B cell (primary cell): ENCODE measurements at regions not wholly inside any gene's neighbourhood (a gene's known extent, or its start where the extent isn't known, plus 50 kb on each side); places are given as distances from the start of the nearest gene placed in this dataset.

Experiments
- ATAC-seq: fragments of 200-7000 bp; cut with Tn5 transposase; one replicate; pipeline ENCODE4 v1.10.0; 2021; ENCODE audit warnings: low read depth, mild to moderate bottlenecking, moderate number of reproducible peaks, moderate library complexity
- CTCF ChIA-PET: fragments of 350-600 bp; sonication (Branson Sonifier 250); formaldehyde crosslinking; loops from one replicate; lab custom pipeline; 2021; ENCODE audit warnings: antibody characterized with exemption, inconsistent platforms; lab: Charles Lee
- POLR2A ChIA-PET: fragments of 350-600 bp; sonication (Branson Sonifier 250); formaldehyde crosslinking; loops from one replicate; lab custom pipeline; 2021; ENCODE audit warnings: antibody characterized with exemption; lab: Charles Lee
- DNase-seq: peaks from one replicate; pipeline ENCODE4 v3.0.0; 2013
- H2AFZ ChIP-seq: 2 replicates; pipeline ENCODE4 v1.6.1; 2012; ENCODE audit warnings: mild to moderate bottlenecking, low read depth, low read length; ENCODE audit not compliant: insufficient read depth, poor library complexity, severe bottlenecking
- H3K27ac ChIP-seq, 2 donors: 1 replicate in 1 of 2; 2 replicates in 1 of 2; pipeline ENCODE4 v1.5.1; 2012 to 2013; ENCODE audit warnings: low read length in 2 of 2, mild to moderate bottlenecking in 2 of 2, moderate library complexity in 1 of 2
- H3K27me3 ChIP-seq, 4 experiments: fragments of 200-600 bp in 1 of 4; sonication (generic) in 1 of 4; replicated peaks in 1 of 4; 1 replicate in 2 of 4; 2 replicates in 2 of 4; pipeline versions ENCODE4 v1.6.1 to v1.7.0; 2013 to 2016; ENCODE audit warnings: low read length in 3 of 4, mild to moderate bottlenecking in 2 of 4, mixed read lengths in 1 of 4, moderate library complexity in 1 of 4; ENCODE audit not compliant: insufficient read depth in 4 of 4, control insufficient read depth in 3 of 4; ENCODE audit errors: control extremely low read depth in 1 of 4
- H3K36me3 ChIP-seq, 2 experiments: replicated peaks in 1 of 2; 1 replicate in 1 of 2; 2 replicates in 1 of 2; pipeline versions ENCODE4 v1.6.1 to v1.7.1; 2013; ENCODE audit warnings: low read length in 1 of 2; ENCODE audit not compliant: insufficient read depth in 2 of 2, control insufficient read depth in 1 of 2; ENCODE audit errors: control extremely low read depth in 1 of 2, extremely low read depth in 1 of 2
- H3K4me1 ChIP-seq, 2 donors: fragments of 200-600 bp in 1 of 2; sonication (generic) in 1 of 2; 1 replicate in 1 of 2; 2 replicates in 1 of 2; pipeline versions ENCODE4 v1.5.1 to v1.6.1; 2013 to 2017; ENCODE audit warnings: low read length in 2 of 2; ENCODE audit not compliant: control insufficient read depth in 2 of 2, insufficient read depth in 2 of 2
- H3K4me2 ChIP-seq: replicated peaks from 2 replicates; pipeline ENCODE3; 2012; ENCODE audit warnings: mild to moderate bottlenecking, low read depth, low read length; ENCODE audit not compliant: poor library complexity, severe bottlenecking
- H3K4me3 ChIP-seq, 5 experiments: fragments of 200-600 bp in 1 of 5; sonication (generic) in 1 of 5; 1 replicate in 3 of 5; 2 replicates in 2 of 5; pipeline versions ENCODE4 v1.5.1 to v1.7.0; 2011 to 2016; ENCODE audit warnings: low read length in 4 of 5, mild to moderate bottlenecking in 4 of 5, low read depth in 2 of 5, control low read depth in 1 of 5, moderate library complexity in 1 of 5; ENCODE audit not compliant: insufficient read depth in 1 of 5; ENCODE audit errors: control extremely low read depth in 1 of 5, extremely low read depth in 1 of 5
- H3K79me2 ChIP-seq: fragments of 200-600 bp; sonication (generic); one replicate; pipeline ENCODE4 v1.6.0; 2016; ENCODE audit warnings: low read length; ENCODE audit not compliant: control insufficient read depth, insufficient read depth
- H3K9ac ChIP-seq: fragments of 200-600 bp; sonication (generic); 2 replicates; pipeline ENCODE4 v1.6.1; 2017; ENCODE audit warnings: mild to moderate bottlenecking, low read length, moderate library complexity
- H3K9me3 ChIP-seq, 3 donors: one replicate each; pipeline versions ENCODE4 v1.6.1 to v1.7.1; 2013; ENCODE audit warnings: low read length in 2 of 3; ENCODE audit not compliant: control insufficient read depth in 2 of 3, insufficient read depth in 1 of 3; ENCODE audit errors: control extremely low read depth in 1 of 3
- H4K20me1 ChIP-seq: 2 replicates; pipeline ENCODE4 v1.6.0; 2012; ENCODE audit warnings: mild to moderate bottlenecking, low read length; ENCODE audit not compliant: insufficient read depth, control insufficient read depth, poor library complexity, severe bottlenecking
- H3K27ac Mint-ChIP-seq: one replicate; pipeline ENCODE4 v1.8.0; 2021; ENCODE audit warnings: mixed read lengths
- H3K27me3 Mint-ChIP-seq: one replicate; pipeline ENCODE4 v1.8.0; 2021; ENCODE audit warnings: mixed read lengths
- H3K4me1 Mint-ChIP-seq: one replicate; pipeline ENCODE4 v1.8.0; 2021; ENCODE audit warnings: mixed read lengths
- H3K4me3 Mint-ChIP-seq: one replicate; pipeline ENCODE4 v1.8.0; 2021; ENCODE audit warnings: mixed read lengths
- H3K9me3 Mint-ChIP-seq: one replicate; pipeline ENCODE4 v1.8.0; 2022; ENCODE audit warnings: mixed read lengths; ENCODE audit not compliant: insufficient read depth
- CTCF ChIP-seq: fragments of 200-600 bp; IDR thresholded peaks from one replicate; pipeline ENCODE4 v1.8.0; 2022; ENCODE audit warnings: antibody characterized with exemption, mild to moderate bottlenecking
- EZH2 ChIP-seq: IDR thresholded peaks from 2 replicates; pipeline ENCODE4 v1.6.1; 2012; ENCODE audit warnings: borderline replicate concordance, low read depth, mild to moderate bottlenecking, moderate library complexity, low read length; ENCODE audit not compliant: insufficient read depth, poor library complexity, severe bottlenecking
- WGBS: methylation state at CpG from one replicate; pipeline ENCODE4 v1.1.5; 2013; ENCODE audit warnings: missing lambda C conversion rate; ENCODE audit not compliant: insufficient coverage; 5-methylcytosine and 5-hydroxymethylcytosine counted together
- intact Hi-C: fragments of 100-400 bp; cut with micrococcal nuclease; formaldehyde crosslinking; loops from one replicate; pipeline ENCODE4 v1.10.0; 2022

- Histone ChIP-seq H3K9ac (no peak overlapping the region), H3K27me3 (no peaks in the 10 kb centered on the region), H3K79me2 (no peaks in the 10 kb centered on the region), H3K4me1 (no peaks in the 10 kb centered on the region), H3K36me3 (no peaks in the 10 kb centered on the region), H3K27ac (no peak overlapping the region), H2AFZ (no peak overlapping the region), H4K20me1 (no peaks in the 10 kb centered on the region), H3K4me2 (no peak overlapping the region), H3K9me3 (no peaks in the 10 kb centered on the region), H3K4me3 (no peak overlapping the region)
- no peak for DNase-seq
- Mint-ChIP-seq H3K9me3 (no peaks in the 10 kb centered on the region), H3K27me3 (no peaks in the 10 kb centered on the region), H3K4me3 (no peak overlapping the region), H3K4me1 (no peaks in the 10 kb centered on the region), H3K27ac (no peak overlapping the region)
- ATAC-seq, result no peak
- ChIA-PET CTCF (no interaction called here), POLR2A (no interaction called here)
- intact Hi-C loops, result no loop called here
- no CpG with 5 or more reads among the region's 1 CpG for WGBS
- TF ChIP-seq EZH2 (no peak), CTCF (no peak)
These were observed 2017.2 kb upstream of the TENM3 start for GRCh38 chr4:180225977-180226376.

DNA sequence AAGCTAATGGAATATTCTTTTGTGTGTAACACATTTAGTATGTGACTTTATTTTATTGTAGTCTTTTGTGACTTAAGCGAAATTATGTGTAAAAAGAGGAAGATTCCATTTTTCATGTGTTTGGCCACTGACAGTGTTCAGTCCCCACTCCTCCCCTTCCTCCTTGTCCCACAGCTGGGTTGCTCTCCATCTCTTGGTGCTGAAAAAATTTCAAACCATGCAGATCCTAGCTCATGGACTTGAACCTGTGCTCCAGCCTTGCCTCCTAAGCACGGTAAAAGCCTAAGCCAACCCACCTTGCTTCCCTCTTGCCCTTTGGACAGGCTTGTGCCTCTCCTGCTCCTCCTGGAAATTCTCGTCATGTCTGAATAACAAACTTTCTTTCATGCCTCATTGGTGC is 2008.5 kb upstream of the TENM3 start:
- Histone ChIP-seq H3K27ac (no peak overlapping the region), H3K4me1 (no peaks in the 10 kb centered on the region), H4K20me1 (no peaks in the 10 kb centered on the region), H3K36me3 (no peaks in the 10 kb centered on the region), H2AFZ (no peak overlapping the region), H3K4me3 (no peak overlapping the region), H3K27me3 (no peaks in the 10 kb centered on the region), H3K9me3 (no peaks in the 10 kb centered on the region), H3K9ac (no peak overlapping the region), H3K4me2 (no peak overlapping the region), H3K79me2 (no peaks in the 10 kb centered on the region)
- H3K4me1 Mint-ChIP-seq, result no peaks in the 10 kb centered on the region
- TF ChIP-seq CTCF, result no peak
- H3K4me3 Mint-ChIP-seq, result no peak overlapping the region
- H3K9me3 Mint-ChIP-seq, result no peaks in the 10 kb centered on the region
- 45% methylated on average over 1 of the region's 3 CpGs for WGBS
- no peak for ATAC-seq
- H3K27me3 Mint-ChIP-seq, result no peaks in the 10 kb centered on the region
- ChIA-PET CTCF (no interaction called here), POLR2A (no interaction called here)
- no peak overlapping the region for H3K27ac Mint-ChIP-seq
- DNase-seq, result no peak
- intact Hi-C loops, result no loop called here
